Heart left ventricle (tissue), 16 donors: ENCODE measurements at regions not wholly inside any gene's neighbourhood (a gene's known extent, or its start where the extent isn't known, plus 50 kb on each side); places are given as distances from the start of the nearest gene placed in this dataset.

Experiments
- ATAC-seq, 4 donors: fragments of 200-7000 bp; cut with Tn5 transposase; one replicate each; pipeline ENCODE4 v1.9.1; 2020 to 2022; ENCODE audit warnings: moderate library complexity in 4 of 4, mild to moderate bottlenecking in 3 of 4, moderate number of reproducible peaks in 1 of 4
- DNase-seq, 5 donors: peaks; one replicate each; pipeline ENCODE4 v3.0.0-alpha.2; 2020
- H3K27ac ChIP-seq, 12 donors: fragments of 200-600 bp; sonication (generic) in 4 of 12; one replicate each; pipeline versions ENCODE4 v1.5.0 to v1.8.0; 2016 to 2022; ENCODE audit warnings: mild to moderate bottlenecking in 2 of 12
- H3K27me3 ChIP-seq, 9 donors: fragments of 200-600 bp; sonication (generic) in 2 of 9; one replicate each; pipeline versions ENCODE4 v1.5.1 to v1.8.0; 2016 to 2022; ENCODE audit warnings: mild to moderate bottlenecking in 3 of 9
- H3K36me3 ChIP-seq, 9 donors: fragments of 200-600 bp; sonication (generic) in 2 of 9; one replicate each; pipeline versions ENCODE4 v1.5.0 to v1.8.0; 2018 to 2022; ENCODE audit warnings: mild to moderate bottlenecking in 2 of 9
- H3K4me1 ChIP-seq, 12 donors: fragments of 200-600 bp; sonication (generic) in 4 of 12; one replicate each; pipeline versions ENCODE4 v1.5.0 to v1.8.0; 2016 to 2022; ENCODE audit warnings: mild to moderate bottlenecking in 3 of 12
- H3K4me3 ChIP-seq, 12 donors: fragments of 200-600 bp; sonication (generic) in 4 of 12; one replicate each; pipeline versions ENCODE4 v1.5.0 to v1.8.0; 2017 to 2022; ENCODE audit warnings: mild to moderate bottlenecking in 9 of 12, moderate library complexity in 4 of 12
- H3K9me3 ChIP-seq, 12 donors: fragments of 200-600 bp; sonication (generic) in 4 of 12; one replicate each; pipeline versions ENCODE4 v1.5.0 to v1.8.0; 2016 to 2022; ENCODE audit warnings: mild to moderate bottlenecking in 1 of 12
- CTCF ChIP-seq, 12 donors: fragments of 200-600 bp; sonication (generic) in 4 of 12; IDR thresholded peaks; one replicate each; pipeline versions ENCODE4 v1.5.0 to v1.8.0; 2018 to 2022; ENCODE audit warnings: antibody characterized with exemption in 12 of 12, mild to moderate bottlenecking in 5 of 12
- POLR2A ChIP-seq, 2 donors: fragments of 450-650 bp; IDR thresholded peaks; one replicate each; pipeline ENCODE4 v1.6.1; 2017; ENCODE audit warnings: antibody characterized with exemption in 2 of 2, mild to moderate bottlenecking in 2 of 2, moderate library complexity in 2 of 2
- WGBS, 4 donors: extraction: QIAGEN DNeasy Blood & Tissue Kit in 2 of 4; methylation state at CpG; one replicate each; pipeline versions ENCODE4 v1.1.5 to v1.1.7; 2013 to 2018; 5-methylcytosine and 5-hydroxymethylcytosine counted together
- intact Hi-C, 10 donors: fragments of 100-400 bp; cut with DNase I; formaldehyde crosslinking; loops; one replicate each; pipeline versions ENCODE4 v1.11.1 to v1.14.2; 2022
- donor health status: ischemic (EF 13 %, LVEDD 7.1; RV severe dilation, severe dysfunction).
- donor health status: healthy with polysubstance abuse.
- donor health status: DM: no; HTN: yes; CAD: no.
- donor health status: DM: no; HTN: no; CAD: no.
- donor health status: ischemic (EF 25% LVEDD 6.9; RV normal size, moderate dysfunction).
- donor health status: ischemic (EF 25% LVEDD 5.7; RV mildly dilated, moderate dysfunction).
- donor health status: healthy.
- donor health status: DM: yes; HTN: yes; CAD: no.
- donor health status: ischemic (EF 35%, LVEDD 5.7; RV mildly dilated, moderate dysfunction).
- donor health status: nonischemic (EF 11% LVEDD 7.7; RV severe dilation, severe dysfunction).
- donor health status: DM: yes; HTN: yes; CAD: no.
- donor health status: PGD.
- donor health status: ischemic (EF 29% LVEDD 5.4; RV normal size, mild dysfunction).
- donor health status: nonischemic (EF 23%, LVEDD 6.1; RV moderate dilation, normal function).

- intact Hi-C loops, result loop anchor here in 5 of 10 donors (5.0 to 10.0 kb wide), 4 partner anchors 84 to 344 kb away; no protein-coding TSS in a partner anchor
- Histone ChIP-seq H3K4me3 (no peak overlapping the region), H3K27me3 (peaks cover 0 to 13% (median 0%) of the 10 kb centered on the region in 9 donors), H3K27ac (no peak overlapping the region), H3K9me3 (no peaks in the 10 kb centered on the region), H3K36me3 (no peaks in the 10 kb centered on the region), H3K4me1 (peaks cover 0 to 4% (median 0%) of the 10 kb centered on the region in 12 donors)
- ATAC-seq, result no peak
- TF ChIP-seq POLR2A (IDR thresholded peaks at IDR 0.05) (no peak), CTCF (IDR thresholded peaks at IDR 0.05) (no peak)
- WGBS, 4 donors, result 82 to 91% (median 88%) methylated on average over 8 of the region's 8 CpGs
- no peak for DNase-seq
These were observed 77.3 kb upstream of the TMEM244 start for GRCh38 chr6:129938249-129939020.

- Histone ChIP-seq H3K27me3 (peaks cover 0 to 13% (median 0%) of the 10 kb centered on the region in 9 donors), H3K4me1 (peaks cover 0 to 4% (median 0%) of the 10 kb centered on the region in 12 donors), H3K36me3 (no peaks in the 10 kb centered on the region), H3K4me3 (no peak overlapping the region), H3K9me3 (no peaks in the 10 kb centered on the region), H3K27ac (no peak overlapping the region)
- 17 to 18% (median 17%) methylated on average over 7 of the region's 7 CpGs for WGBS, 4 donors
- ATAC-seq (peak in 1 of 4 donors; percentile 22), DNase-seq (peak in 3 of 5 donors; percentile 25 to 47 (median 33))
- intact Hi-C loops, result loop anchor here in 5 of 10 donors (5.0 to 10.0 kb wide), 4 partner anchors 86 to 342 kb away; no protein-coding TSS in a partner anchor
- no peak for TF ChIP-seq POLR2A (IDR thresholded peaks at IDR 0.05)
- TF ChIP-seq CTCF (IDR thresholded peaks at IDR 0.05), result peak in 11 of 12 donors; percentile 20 to 69 (median 54)
These were observed 75.4 kb upstream of the TMEM244 start for GRCh38 chr6:129936329-129937165.

- intact Hi-C loops, result loop anchor here in 3 of 10 donors (10.0 kb wide), 2 partner anchors 328 to 338 kb away; no protein-coding TSS in a partner anchor
- H3K36me3 ChIP-seq, result no peaks in the 10 kb centered on the region
- H3K4me3 ChIP-seq, result no peak overlapping the region
- no peak for TF ChIP-seq CTCF (IDR thresholded peaks at IDR 0.05)
- no peak for TF ChIP-seq POLR2A (IDR thresholded peaks at IDR 0.05)
- WGBS, 4 donors, result 88 to 95% (median 91%) methylated on average over 1 of the region's 1 CpG
- peaks cover 0 to 4% (median 0%) of the 10 kb centered on the region in 12 donors for H3K4me1 ChIP-seq
- ATAC-seq, result no peak
- DNase-seq, result no peak
- no peaks in the 10 kb centered on the region for H3K27me3 ChIP-seq
- no peaks in the 10 kb centered on the region for H3K9me3 ChIP-seq
- H3K27ac ChIP-seq, result no peak overlapping the region
These were observed 71.2 kb upstream of the TMEM244 start for GRCh38 chr6:129932321-129932720.

GRCh38 chr6:129929433-129929832 lies 68.3 kb upstream of the TMEM244 start:
- DNase-seq (no peak), ATAC-seq (no peak)
- intact Hi-C loops, result no loop called here
- Histone ChIP-seq H3K4me3 (no peak overlapping the region), H3K9me3 (no peaks in the 10 kb centered on the region), H3K36me3 (no peaks in the 10 kb centered on the region), H3K27ac (no peak overlapping the region), H3K27me3 (peaks cover 0 to 7% (median 0%) of the 10 kb centered on the region in 9 donors), H3K4me1 (no peaks in the 10 kb centered on the region)
- 50 to 72% (median 55%) methylated on average over 1 of the region's 1 CpG for WGBS, 4 donors
- TF ChIP-seq POLR2A (IDR thresholded peaks at IDR 0.05), result no peak
